ENCODE measurements at regions not wholly inside any gene's neighbourhood (a gene's known extent, or its start where the extent isn't known, plus 50 kb on each side); places are given as distances from the start of the nearest gene placed in this dataset.

DNA sequence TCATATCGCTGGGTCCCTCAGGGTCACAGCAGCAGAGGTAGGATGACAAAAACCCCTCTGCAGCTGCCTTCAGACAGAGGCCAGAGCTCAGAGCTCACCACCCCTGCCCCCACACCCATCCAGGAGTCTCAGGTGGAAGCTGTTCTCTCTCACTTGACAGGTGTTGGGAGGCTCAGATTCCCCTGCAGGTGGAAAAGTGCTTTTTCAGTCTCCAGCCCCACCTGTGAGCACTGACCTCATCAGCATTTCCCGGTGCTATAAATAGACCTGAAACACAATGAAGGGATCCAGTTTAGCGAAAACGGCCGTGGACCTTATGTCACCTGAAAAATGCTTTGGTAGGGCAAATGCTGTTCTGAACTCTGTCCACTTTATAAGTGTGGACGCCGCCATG is 254.9 kb downstream of the NDUFA10 start:
- ATAC-seq (no peak), DNase-seq (no peak)
- H3K4me3 ChIP-seq, result no peak overlapping the region
- H3K27ac ChIP-seq, result no peak overlapping the region
- no peaks in the 10 kb centered on the region for H3K4me1 ChIP-seq
- no peak for TF ChIP-seq POLR2A (IDR thresholded peaks at IDR 0.05)
- TF ChIP-seq, protein P1, sequence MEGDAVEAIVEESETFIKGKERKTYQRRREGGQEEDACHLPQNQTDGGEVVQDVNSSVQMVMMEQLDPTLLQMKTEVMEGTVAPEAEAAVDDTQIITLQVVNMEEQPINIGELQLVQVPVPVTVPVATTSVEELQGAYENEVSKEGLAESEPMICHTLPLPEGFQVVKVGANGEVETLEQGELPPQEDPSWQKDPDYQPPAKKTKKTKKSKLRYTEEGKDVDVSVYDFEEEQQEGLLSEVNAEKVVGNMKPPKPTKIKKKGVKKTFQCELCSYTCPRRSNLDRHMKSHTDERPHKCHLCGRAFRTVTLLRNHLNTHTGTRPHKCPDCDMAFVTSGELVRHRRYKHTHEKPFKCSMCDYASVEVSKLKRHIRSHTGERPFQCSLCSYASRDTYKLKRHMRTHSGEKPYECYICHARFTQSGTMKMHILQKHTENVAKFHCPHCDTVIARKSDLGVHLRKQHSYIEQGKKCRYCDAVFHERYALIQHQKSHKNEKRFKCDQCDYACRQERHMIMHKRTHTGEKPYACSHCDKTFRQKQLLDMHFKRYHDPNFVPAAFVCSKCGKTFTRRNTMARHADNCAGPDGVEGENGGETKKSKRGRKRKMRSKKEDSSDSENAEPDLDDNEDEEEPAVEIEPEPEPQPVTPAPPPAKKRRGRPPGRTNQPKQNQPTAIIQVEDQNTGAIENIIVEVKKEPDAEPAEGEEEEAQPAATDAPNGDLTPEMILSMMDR (IDR thresholded peaks at IDR 0.05), result no peak
- intact Hi-C loops (cut with DNase I), result no loop called here
- no peaks in the 10 kb centered on the region for H3K36me3 ChIP-seq
- 63 to 74% (median 71%) methylated on average over 6 to 7 of the region's 7 CpGs for WGBS, 4 donors
- H3K27me3 ChIP-seq, result peaks cover 0 to 22% (median 0%) of the 10 kb centered on the region in 9 donors
- H3K9me3 ChIP-seq, result peaks cover 0 to 14% (median 8%) of the 10 kb centered on the region in 12 donors

DNA sequence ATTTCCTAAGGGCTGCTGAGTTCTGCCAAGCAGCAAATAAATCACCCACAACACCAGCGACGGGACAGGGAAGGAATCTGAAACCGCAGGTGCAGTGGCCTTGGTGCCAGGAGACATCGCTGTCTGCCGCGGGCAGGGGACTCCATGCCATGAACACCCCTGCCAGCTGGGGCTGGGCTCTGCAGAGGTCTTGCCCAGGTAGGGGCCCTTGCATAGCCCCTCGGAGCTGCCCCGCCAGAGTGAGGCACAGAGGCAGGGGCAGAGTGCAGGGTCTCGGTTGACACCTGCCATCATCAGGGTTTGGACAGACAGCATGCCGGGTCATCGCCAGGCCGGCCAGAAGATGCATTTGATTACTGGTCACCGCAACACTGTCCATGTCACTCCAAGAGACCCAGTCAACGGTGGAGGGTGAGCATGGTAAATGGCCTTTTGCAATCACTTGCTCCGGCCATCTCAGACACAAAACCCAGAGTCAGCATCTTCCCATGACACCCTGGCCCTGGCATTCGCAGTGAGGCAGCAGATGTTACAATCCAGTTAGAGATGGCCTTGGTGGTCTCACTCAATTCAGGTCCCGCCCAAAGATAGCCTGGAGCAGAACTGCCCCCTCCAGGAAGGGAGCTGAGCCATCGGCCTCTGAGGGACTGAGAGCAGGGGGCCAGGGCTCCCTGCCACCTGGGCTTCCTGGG is 255.4 kb downstream of the NDUFA10 start:
- WGBS, 4 donors, result 81 to 88% (median 85%) methylated on average over 8 to 18 of the region's 18 CpGs
- H3K27ac ChIP-seq, result no peak overlapping the region
- no peak overlapping the region for H3K4me3 ChIP-seq
- H3K36me3 ChIP-seq, result no peaks in the 10 kb centered on the region
- no peaks in the 10 kb centered on the region for H3K4me1 ChIP-seq
- ATAC-seq (no peak), DNase-seq (no peak)
- intact Hi-C loops (cut with DNase I), result no loop called here
- H3K27me3 ChIP-seq, result peaks cover 0 to 18% (median 0%) of the 10 kb centered on the region in 9 donors
- TF ChIP-seq POLR2A (IDR thresholded peaks at IDR 0.05), result no peak
- TF ChIP-seq, protein P1 (IDR thresholded peaks at IDR 0.05), result no peak
- H3K9me3 ChIP-seq, result peaks cover 0 to 14% (median 8%) of the 10 kb centered on the region in 12 donors

DNA sequence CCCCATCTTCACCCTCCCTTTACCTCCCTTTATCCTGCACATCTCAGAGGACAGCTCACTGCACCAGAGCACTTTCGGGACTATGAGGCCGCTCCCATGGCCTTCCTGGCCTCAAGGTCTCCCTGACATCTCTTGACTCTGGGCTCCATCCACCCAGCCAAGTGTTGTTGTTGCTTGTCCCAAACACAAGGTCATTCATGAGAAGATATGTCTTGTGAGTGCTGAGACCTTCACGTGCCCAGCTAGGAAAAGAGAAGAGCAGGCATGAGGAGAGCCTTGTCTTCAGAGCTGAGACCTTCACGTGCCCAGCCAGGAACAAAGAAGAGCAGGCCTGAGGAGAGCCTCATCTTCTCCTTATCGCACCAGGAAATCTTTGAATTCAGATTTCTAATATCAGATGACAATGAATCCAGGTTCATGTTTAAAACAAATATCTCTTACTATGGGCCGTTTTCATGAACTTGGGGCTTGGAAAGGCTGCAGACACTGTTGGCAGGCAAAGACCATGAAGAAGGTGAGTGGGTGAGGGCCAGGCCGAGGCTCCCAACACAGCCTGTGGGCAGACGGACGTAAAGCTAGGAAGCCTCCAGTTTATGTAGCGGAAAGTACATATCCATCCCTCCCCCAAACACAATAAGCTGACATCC is 256.1 kb downstream of the NDUFA10 start:
- H3K9me3 ChIP-seq, result peaks cover 0 to 14% (median 8%) of the 10 kb centered on the region in 12 donors
- TF ChIP-seq, protein P1 (IDR thresholded peaks at IDR 0.05), result no peak
- no peak for TF ChIP-seq POLR2A (IDR thresholded peaks at IDR 0.05)
- H3K4me1 ChIP-seq, result no peaks in the 10 kb centered on the region
- 76 to 82% (median 80%) methylated on average over 9 to 10 of the region's 10 CpGs for WGBS, 4 donors
- no peak overlapping the region for H3K27ac ChIP-seq
- no peak overlapping the region for H3K4me3 ChIP-seq
- DNase-seq (no peak), ATAC-seq (no peak)
- intact Hi-C loops (cut with DNase I), result no loop called here
- H3K27me3 ChIP-seq, result peaks cover 0 to 17% (median 0%) of the 10 kb centered on the region in 9 donors
- no peaks in the 10 kb centered on the region for H3K36me3 ChIP-seq

DNA sequence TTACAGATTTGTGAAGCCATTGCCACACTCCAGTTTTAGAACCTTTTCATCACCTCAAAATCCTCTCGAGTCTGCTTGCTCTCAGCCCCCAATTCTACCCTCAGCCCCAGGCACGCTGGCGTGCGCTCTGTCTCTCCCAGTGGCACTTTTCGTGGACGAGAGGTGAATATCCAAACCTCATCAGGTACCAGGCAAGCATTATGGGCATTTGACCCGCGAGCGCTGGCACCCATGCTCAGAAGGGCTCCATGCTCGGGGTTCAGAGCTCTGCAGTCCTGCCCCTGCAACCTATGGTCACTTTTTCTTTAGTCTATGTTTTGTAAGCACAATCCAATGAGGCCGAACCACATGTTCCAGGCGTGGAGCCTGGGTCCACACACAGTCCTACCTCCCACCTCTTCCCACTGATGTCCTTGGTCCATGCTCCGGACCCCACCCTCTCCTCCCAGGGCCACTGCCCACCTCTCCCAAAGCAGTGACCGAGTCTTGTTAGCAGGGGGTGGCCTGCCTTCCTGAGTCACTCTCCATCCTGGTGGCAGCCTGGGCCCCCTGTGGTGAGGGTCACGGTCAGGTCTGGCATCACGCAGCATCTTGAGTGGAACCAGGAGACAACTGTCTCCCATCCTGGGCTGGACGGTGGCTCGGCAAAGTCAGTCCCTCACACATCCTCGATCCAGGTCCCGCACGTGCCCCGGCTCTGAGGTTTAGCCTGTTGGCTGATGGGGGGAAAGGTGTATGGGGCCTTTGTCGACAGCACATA is 256.9 kb downstream of the NDUFA10 start:
- Histone ChIP-seq H3K4me3 (no peak overlapping the region), H3K9me3 (peaks cover 0 to 14% (median 8%) of the 10 kb centered on the region in 12 donors), H3K27me3 (peaks cover 0 to 13% (median 0%) of the 10 kb centered on the region in 9 donors), H3K36me3 (no peaks in the 10 kb centered on the region), H3K27ac (no peak overlapping the region), H3K4me1 (no peaks in the 10 kb centered on the region)
- TF ChIP-seq POLR2A (IDR thresholded peaks at IDR 0.05), result no peak
- TF ChIP-seq, protein P1 (IDR thresholded peaks at IDR 0.05), result no peak
- intact Hi-C loops (cut with DNase I), result no loop called here
- no peak for ATAC-seq
- DNase-seq, result no peak
- 88 to 91% (median 90%) methylated on average over 19 to 23 of the region's 23 CpGs for WGBS, 4 donors
